GM19438 (cell line): ENCODE measurements at regions not wholly inside any gene's neighbourhood (a gene's known extent, or its start where the extent isn't known, plus 50 kb on each side); places are given as distances from the start of the nearest gene placed in this dataset.

ENCODE experiments used
- ATAC-seq: cut with Tn5 transposase; IDR thresholded peaks from one replicate; pipeline ENCODE4 v1.9.1; 2021; ENCODE audit warnings: low read depth; ENCODE audit not compliant: unreplicated experiment

GRCh38 chr2:167400546-167400945, 512.3 kb downstream of the XIRP2 start:
- no peak for ATAC-seq

GRCh38 chr2:167398873-167399272, 510.6 kb downstream of the XIRP2 start:
- ATAC-seq = no peak

GRCh38 chr2:167388901-167389300, 500.6 kb downstream of the XIRP2 start:
- ATAC-seq = no peak

GRCh38 chr2:167388497-167388896, 500.2 kb downstream of the XIRP2 start:
- ATAC-seq = no peak

GRCh38 chr2:167386694-167387093, 498.4 kb downstream of the XIRP2 start:
- ATAC-seq = no peak

GRCh38 chr2:167383610-167384194, 495.4 kb downstream of the XIRP2 start:
- no peak for ATAC-seq

- no peak for ATAC-seq
Measured at GRCh38 chr2:167381349-167381748, 493.1 kb downstream of the XIRP2 start.

GRCh38 chr2:167380555-167380954, 492.3 kb downstream of the XIRP2 start:
- ATAC-seq = no peak

GRCh38 chr2:167380094-167380493, 491.8 kb downstream of the XIRP2 start:
- ATAC-seq = no peak

- ATAC-seq = no peak
Measured at GRCh38 chr2:167369083-167369482, 480.8 kb downstream of the XIRP2 start.

GRCh38 chr2:167368371-167368770, 480.1 kb downstream of the XIRP2 start:
- no peak for ATAC-seq

GRCh38 chr2:167365216-167365615, 476.9 kb downstream of the XIRP2 start:
- ATAC-seq = no peak

- no peak for ATAC-seq
Measured at GRCh38 chr2:167361426-167361825, 473.1 kb downstream of the XIRP2 start.

- ATAC-seq = no peak
Measured at GRCh38 chr2:167355821-167356220, 467.5 kb downstream of the XIRP2 start.

GRCh38 chr2:167353605-167354280, 465.5 kb downstream of the XIRP2 start:
- ATAC-seq = no peak

- ATAC-seq = no peak
Measured at GRCh38 chr2:167345559-167345958, 457.3 kb downstream of the XIRP2 start.

- ATAC-seq = no peak
Measured at GRCh38 chr2:167342769-167343168, 454.5 kb downstream of the XIRP2 start.

- ATAC-seq = no peak
Measured at GRCh38 chr2:167340322-167340721, 452.0 kb downstream of the XIRP2 start.

GRCh38 chr2:167336213-167336612, 447.9 kb downstream of the XIRP2 start:
- no peak for ATAC-seq

- no peak for ATAC-seq
Measured at GRCh38 chr2:167335541-167335992, 447.3 kb downstream of the XIRP2 start.

- ATAC-seq = no peak
Measured at GRCh38 chr2:167334146-167334742, 446.0 kb downstream of the XIRP2 start.

- ATAC-seq = no peak
Measured at GRCh38 chr2:167333245-167333644, 445.0 kb downstream of the XIRP2 start.
